PC-9 (cell line): ENCODE measurements at regions not wholly inside any gene's neighbourhood (a gene's known extent, or its start where the extent isn't known, plus 50 kb on each side); places are given as distances from the start of the nearest gene placed in this dataset.

Experiments
- BruUV-seq: library from RNA; stranded (reverse); fragments of 400-500 nt; replicated peaks from 2 replicates; lab custom pipeline; 2021; lab: Mats Ljungman, UMichigan
- CTCF ChIA-PET: fragments of 300-600 bp; sonication (Branson Sonifier 250); formaldehyde crosslinking; loops from one replicate; lab custom pipeline; 2022; ENCODE audit warnings: antibody characterized with exemption; lab: Charles Lee
- POLR2A ChIA-PET: fragments of 300-600 bp; sonication (Branson Sonifier 250); formaldehyde crosslinking; loops from one replicate; lab custom pipeline; 2022; ENCODE audit warnings: antibody characterized with exemption; ENCODE audit not compliant: unreplicated experiment; lab: Charles Lee
- DNase-seq, 2 experiments: peaks; one replicate each; pipeline versions ENCODE4 v3.0.0 to v3.0.0-alpha.2; 2015 to 2022; ENCODE audit warnings: mixed read lengths in 1 of 2
- H2AFZ ChIP-seq: fragments of 200-600 bp; sonication (generic); 2 replicates; pipeline ENCODE4 v1.8.1; 2017; ENCODE audit warnings: antibody characterized with exemption
- H3F3A ChIP-seq: fragments of 200-600 bp; sonication (generic); 2 replicates; pipeline ENCODE4 v1.8.1; 2017; ENCODE audit warnings: antibody characterized with exemption, mild to moderate bottlenecking, low read depth; ENCODE audit not compliant: insufficient read depth
- H3K27ac ChIP-seq: fragments of 200-600 bp; sonication (generic); 2 replicates; pipeline ENCODE4 v1.6.1; 2016; ENCODE audit warnings: mixed run types
- H3K27me3 ChIP-seq: fragments of 200-600 bp; sonication (generic); 2 replicates; pipeline ENCODE4 v1.6.1; 2016; ENCODE audit warnings: low read depth, mixed run types; ENCODE audit not compliant: insufficient read depth
- H3K36me3 ChIP-seq: fragments of 200-600 bp; sonication (generic); 2 replicates; pipeline ENCODE4 v1.6.1; 2016; ENCODE audit warnings: low read depth, mixed run types
- H3K4me1 ChIP-seq: fragments of 200-600 bp; sonication (generic); replicated peaks from 2 replicates; pipeline ENCODE4 v1.6.1; 2016; ENCODE audit warnings: mixed run types; ENCODE audit not compliant: insufficient read depth
- H3K4me2 ChIP-seq: fragments of 200-600 bp; sonication (generic); 2 replicates; pipeline ENCODE4 v1.6.1; 2017; ENCODE audit warnings: mixed run types
- H3K4me3 ChIP-seq: fragments of 200-600 bp; sonication (generic); 2 replicates; pipeline ENCODE4 v1.6.1; 2016; ENCODE audit warnings: mixed run types
- H3K79me2 ChIP-seq: fragments of 200-600 bp; sonication (generic); 2 replicates; pipeline ENCODE4 v1.6.1; 2017; ENCODE audit warnings: low read depth, mixed run types
- H3K9me2 ChIP-seq: fragments of 200-600 bp; sonication (generic); 2 replicates; pipeline ENCODE4 v1.8.1; 2017; ENCODE audit warnings: mild to moderate bottlenecking; ENCODE audit not compliant: insufficient read depth
- H3K9me3 ChIP-seq: fragments of 200-600 bp; sonication (generic); 2 replicates; pipeline ENCODE4 v1.8.1; 2016; ENCODE audit warnings: low read depth; ENCODE audit not compliant: insufficient read depth
- H4K20me1 ChIP-seq: fragments of 200-600 bp; sonication (generic); 2 replicates; pipeline ENCODE4 v1.8.1; 2017; ENCODE audit not compliant: insufficient read depth
- EZH2 ChIP-seq: fragments of 200-600 bp; sonication (generic); IDR thresholded peaks from 2 replicates; pipeline ENCODE4 v1.8.0; 2017; ENCODE audit warnings: antibody characterized with exemption, low read depth
- intact Hi-C: fragments of 100-400 bp; cut with micrococcal nuclease; formaldehyde crosslinking; loops from one replicate; pipeline ENCODE4 v1.10.0; 2022; ENCODE audit not compliant: unreplicated experiment
- TF ChIP-seq, protein P1 (sequence below): fragments of 200-600 bp; sonication (generic); conservative IDR thresholded peaks from 2 replicates; pipeline ENCODE4 v1.6.1; 2017; ENCODE audit warnings: mixed run types, antibody characterized with exemption, mild to moderate bottlenecking, moderate library complexity

- POLR2A ChIA-PET, result no interaction called here
- H3K27ac ChIP-seq, result no peak overlapping the region
- intact Hi-C loops, result no loop called here
These were observed 56.6 kb upstream of the KLF13 start for GRCh38 chr15:31269816-31270575.

GRCh38 chr15:31270767-31271166, 55.9 kb upstream of the KLF13 start:
- intact Hi-C loops, result no loop called here
- BruUV-seq, result no TSS peak
- H3K36me3 ChIP-seq, result no peaks in the 10 kb centered on the region
- H4K20me1 ChIP-seq, result no peaks in the 10 kb centered on the region
- no peaks in the 10 kb centered on the region for H3K79me2 ChIP-seq
- no peaks in the 10 kb centered on the region for H3F3A ChIP-seq
- no peaks in the 10 kb centered on the region for H3K9me2 ChIP-seq
- no peak overlapping the region for H2AFZ ChIP-seq
- TF ChIP-seq, protein P1, sequence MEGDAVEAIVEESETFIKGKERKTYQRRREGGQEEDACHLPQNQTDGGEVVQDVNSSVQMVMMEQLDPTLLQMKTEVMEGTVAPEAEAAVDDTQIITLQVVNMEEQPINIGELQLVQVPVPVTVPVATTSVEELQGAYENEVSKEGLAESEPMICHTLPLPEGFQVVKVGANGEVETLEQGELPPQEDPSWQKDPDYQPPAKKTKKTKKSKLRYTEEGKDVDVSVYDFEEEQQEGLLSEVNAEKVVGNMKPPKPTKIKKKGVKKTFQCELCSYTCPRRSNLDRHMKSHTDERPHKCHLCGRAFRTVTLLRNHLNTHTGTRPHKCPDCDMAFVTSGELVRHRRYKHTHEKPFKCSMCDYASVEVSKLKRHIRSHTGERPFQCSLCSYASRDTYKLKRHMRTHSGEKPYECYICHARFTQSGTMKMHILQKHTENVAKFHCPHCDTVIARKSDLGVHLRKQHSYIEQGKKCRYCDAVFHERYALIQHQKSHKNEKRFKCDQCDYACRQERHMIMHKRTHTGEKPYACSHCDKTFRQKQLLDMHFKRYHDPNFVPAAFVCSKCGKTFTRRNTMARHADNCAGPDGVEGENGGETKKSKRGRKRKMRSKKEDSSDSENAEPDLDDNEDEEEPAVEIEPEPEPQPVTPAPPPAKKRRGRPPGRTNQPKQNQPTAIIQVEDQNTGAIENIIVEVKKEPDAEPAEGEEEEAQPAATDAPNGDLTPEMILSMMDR, result no peak
- TF ChIP-seq EZH2, result no peak
- no peak overlapping the region for H3K4me3 ChIP-seq
- ChIA-PET POLR2A (no interaction called here), CTCF (no interaction called here)
- H3K9me3 ChIP-seq, result no peaks in the 10 kb centered on the region
- H3K27ac ChIP-seq, result no peak overlapping the region
- no peak overlapping the region for H3K4me2 ChIP-seq
- no peak for DNase-seq
- peaks cover 12% of the 10 kb centered on the region; the same call in 1 of the 2 replicates for H3K27me3 ChIP-seq
- H3K4me1 ChIP-seq, result no peaks in the 10 kb centered on the region

More at GRCh38 chr15:31269816-31270575, 56.6 kb upstream of the KLF13 start:
- H2AFZ ChIP-seq, result no peak overlapping the region
- no peaks in the 10 kb centered on the region for H4K20me1 ChIP-seq
- no TSS peak for BruUV-seq
- H3K36me3 ChIP-seq, result no peaks in the 10 kb centered on the region
- no peak for DNase-seq
- H3K27me3 ChIP-seq, result peaks cover 12% of the 10 kb centered on the region; the same call in 1 of the 2 replicates
- H3K4me3 ChIP-seq, result no peak overlapping the region
- TF ChIP-seq EZH2, result no peak
- TF ChIP-seq, protein P1, result no peak
- CTCF ChIA-PET, result no interaction called here
- H3K79me2 ChIP-seq, result no peaks in the 10 kb centered on the region
- no peaks in the 10 kb centered on the region for H3K9me2 ChIP-seq
- no peaks in the 10 kb centered on the region for H3F3A ChIP-seq
- no peaks in the 10 kb centered on the region for H3K4me1 ChIP-seq
- no peak overlapping the region for H3K4me2 ChIP-seq
- no peaks in the 10 kb centered on the region for H3K9me3 ChIP-seq

DNA sequence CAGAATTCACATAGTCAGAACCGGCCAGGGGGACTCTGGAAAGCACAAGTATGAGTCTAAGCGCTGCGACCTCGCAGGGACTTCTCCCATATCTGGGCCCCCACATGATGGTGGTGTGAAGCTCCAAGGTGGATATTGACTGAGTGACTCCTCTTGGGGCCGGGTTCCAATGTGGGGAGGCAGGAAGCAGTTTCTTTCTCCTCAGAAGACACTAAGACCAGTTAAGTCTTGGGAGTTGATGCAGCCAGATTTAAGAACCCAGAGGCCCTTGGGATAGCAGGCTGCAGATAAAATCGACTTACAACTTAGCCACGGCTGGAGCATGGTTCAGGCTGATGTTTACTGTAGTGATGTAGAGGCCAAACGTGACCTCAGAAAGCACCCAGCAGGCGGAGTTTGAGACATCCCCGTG, 55.4 kb upstream of the KLF13 start:
- Histone ChIP-seq H3F3A (no peaks in the 10 kb centered on the region), H3K4me2 (no peak overlapping the region), H3K79me2 (no peaks in the 10 kb centered on the region), H3K9me2 (no peaks in the 10 kb centered on the region), H3K27ac (no peak overlapping the region), H2AFZ (no peak overlapping the region), H4K20me1 (no peaks in the 10 kb centered on the region), H3K36me3 (no peaks in the 10 kb centered on the region), H3K27me3 (peaks cover 12% of the 10 kb centered on the region; the same call in 1 of the 2 replicates), H3K4me1 (no peaks in the 10 kb centered on the region), H3K4me3 (no peak overlapping the region), H3K9me3 (no peaks in the 10 kb centered on the region)
- no TSS peak for BruUV-seq
- CTCF ChIA-PET, result no interaction called here
- intact Hi-C loops, result no loop called here
- POLR2A ChIA-PET, result no interaction called here
- TF ChIP-seq, protein P1, result no peak
- TF ChIP-seq EZH2, result no peak
- no peak for DNase-seq
